COLO829 (cell line): ENCODE measurements at regions not wholly inside any gene's neighbourhood (a gene's known extent, or its start where the extent isn't known, plus 50 kb on each side); places are given as distances from the start of the nearest gene placed in this dataset.

Experiments
- DNase-seq: peaks from one replicate; pipeline ENCODE4 v3.0.0; 2012; ENCODE audit warnings: low spot score

- no peak for DNase-seq
These were observed 1054.8 kb upstream of the B3GALT2 start for GRCh38 chr1:194241215-194241614.

- no peak for DNase-seq
These were observed 1046.7 kb upstream of the B3GALT2 start for GRCh38 chr1:194233069-194233468.

GRCh38 chr1:194230351-194231144 lies 1044.1 kb upstream of the B3GALT2 start:
- no peak for DNase-seq

GRCh38 chr1:194228427-194228826 lies 1042.0 kb upstream of the B3GALT2 start:
- no peak for DNase-seq

GRCh38 chr1:194227161-194227560 lies 1040.7 kb upstream of the B3GALT2 start:
- no peak for DNase-seq

GRCh38 chr1:194225821-194226220 lies 1039.4 kb upstream of the B3GALT2 start:
- no peak for DNase-seq

- DNase-seq, result no peak
These were observed 1037.2 kb upstream of the B3GALT2 start for GRCh38 chr1:194223596-194223995.

GRCh38 chr1:194215448-194215847 lies 1029.0 kb upstream of the B3GALT2 start:
- DNase-seq, result no peak

- DNase-seq, result no peak
These were observed 1028.3 kb upstream of the B3GALT2 start for GRCh38 chr1:194214735-194215134.

GRCh38 chr1:194209920-194210319 lies 1023.5 kb upstream of the B3GALT2 start:
- no peak for DNase-seq

GRCh38 chr1:194208674-194209073 lies 1022.3 kb upstream of the B3GALT2 start:
- DNase-seq, result no peak

- DNase-seq, result peak; percentile 13
These were observed 1010.1 kb upstream of the B3GALT2 start for GRCh38 chr1:194196562-194196961.

GRCh38 chr1:194194724-194195123 lies 1008.3 kb upstream of the B3GALT2 start:
- no peak for DNase-seq

- no peak for DNase-seq
These were observed 998.6 kb upstream of the B3GALT2 start for GRCh38 chr1:194184974-194185373.

GRCh38 chr1:194184425-194184824 lies 998.0 kb upstream of the B3GALT2 start:
- no peak for DNase-seq

- no peak for DNase-seq
These were observed 995.4 kb upstream of the B3GALT2 start for GRCh38 chr1:194181845-194182244.

GRCh38 chr1:194176212-194176611 lies 989.8 kb upstream of the B3GALT2 start:
- no peak for DNase-seq

- no peak for DNase-seq
These were observed 988.8 kb upstream of the B3GALT2 start for GRCh38 chr1:194175251-194175650.

- no peak for DNase-seq
These were observed 988.1 kb upstream of the B3GALT2 start for GRCh38 chr1:194174528-194174927.

GRCh38 chr1:194171596-194171995 lies 985.2 kb upstream of the B3GALT2 start:
- DNase-seq, result no peak

- no peak for DNase-seq
These were observed 981.7 kb upstream of the B3GALT2 start for GRCh38 chr1:194167956-194168640.

GRCh38 chr1:194164755-194165154 lies 978.3 kb upstream of the B3GALT2 start:
- no peak for DNase-seq

- no peak for DNase-seq
These were observed 975.2 kb upstream of the B3GALT2 start for GRCh38 chr1:194161591-194161990.

- DNase-seq, result no peak
These were observed 973.5 kb upstream of the B3GALT2 start for GRCh38 chr1:194159941-194160340.
